Activated T-helper 1 cell treated with anti-CD3 and anti-CD28 coated beads, Interleukin-2, amount 50 U/mL, for 16 hours (primary cell): ENCODE measurements at regions not wholly inside any gene's neighbourhood (a gene's known extent, or its start where the extent isn't known, plus 50 kb on each side); places are given as distances from the start of the nearest gene placed in this dataset.
A peak's percentile ranks its signal among the peaks of the same experiment; 100 is the strongest.
"Not testable (repeated sequence)": the region's sequence is repeated elsewhere in the genome, so short reads cannot be mapped to it uniquely, and the experiment has no call there.

Source experiments
- DNase-seq, 2 donors: peaks; one replicate each; pipeline ENCODE4 v3.0.0-alpha.2; 2020; ENCODE audit warnings: low read depth in 1 of 2, low spot score in 1 of 2

GRCh38 chr1:19024532-19024931, 68.1 kb upstream of the IFFO2 start:
- DNase-seq = no peak

- no peak for DNase-seq
Observed at GRCh38 chr1:19023787-19024186, 67.3 kb upstream of the IFFO2 start.

GRCh38 chr1:19021845-19022244, 65.4 kb upstream of the IFFO2 start:
- no peak for DNase-seq

GRCh38 chr1:19019288-19019687, 62.8 kb upstream of the IFFO2 start:
- DNase-seq = not testable (repeated sequence)

- DNase-seq = no peak
Observed at GRCh38 chr1:19015476-19015875, 59.0 kb upstream of the IFFO2 start.

- DNase-seq = no peak
Observed at GRCh38 chr1:19014765-19015164, 58.3 kb upstream of the IFFO2 start.

- DNase-seq = no peak
Observed at GRCh38 chr1:19013826-19014548, 57.5 kb upstream of the IFFO2 start.

GRCh38 chr1:19011845-19012231, 55.4 kb upstream of the IFFO2 start:
- no peak for DNase-seq

- DNase-seq = peak; percentile 35 to 61
Observed at GRCh38 chr1:19010995-19011844, 54.7 kb upstream of the IFFO2 start.

- no peak for DNase-seq
Observed at GRCh38 chr1:19010503-19010902, 54.0 kb upstream of the IFFO2 start.

- DNase-seq = no peak
Observed at GRCh38 chr1:19009882-19010321, 53.4 kb upstream of the IFFO2 start.

- no peak for DNase-seq
Observed at GRCh38 chr1:19009126-19009881, 52.8 kb upstream of the IFFO2 start.

GRCh38 chr1:19007491-19008441, 51.3 kb upstream of the IFFO2 start:
- DNase-seq = no peak

GRCh38 chr1:19006837-19007271, 50.4 kb upstream of the IFFO2 start:
- no peak for DNase-seq
